SH-SY5Y (cell line): ENCODE measurements at regions not wholly inside any gene's neighbourhood (a gene's known extent, or its start where the extent isn't known, plus 50 kb on each side); places are given as distances from the start of the nearest gene placed in this dataset.

ENCODE experiments used
- GATA2 ChIP-seq: IDR thresholded peaks from 2 replicates; pipeline ENCODE4 v1.6.1; 2011; ENCODE audit warnings: mild to moderate bottlenecking, low read depth, low read length
- GATA3 ChIP-seq: IDR thresholded peaks from 2 replicates; pipeline ENCODE4 v1.6.1; 2011; ENCODE audit warnings: low read depth, mild to moderate bottlenecking, low read length, moderate library complexity

- TF ChIP-seq GATA3 = no peak
- no peak for TF ChIP-seq GATA2
Measured at GRCh38 chr9:111161015-111161415, 122.7 kb upstream of the LPAR1 start.
